Kidney tubule cell (primary cell): ENCODE measurements at regions not wholly inside any gene's neighbourhood (a gene's known extent, or its start where the extent isn't known, plus 50 kb on each side); places are given as distances from the start of the nearest gene placed in this dataset.
A peak's percentile ranks its signal among the peaks of the same experiment; 100 is the strongest.
"Not testable (repeated sequence)": the region's sequence is repeated elsewhere in the genome, so short reads cannot be mapped to it uniquely, and the experiment has no call there.

ENCODE experiments used
- DNase-seq: peaks from one replicate; pipeline ENCODE4 v3.0.0-alpha.2; 2018; ENCODE audit warnings: low spot score

DNA sequence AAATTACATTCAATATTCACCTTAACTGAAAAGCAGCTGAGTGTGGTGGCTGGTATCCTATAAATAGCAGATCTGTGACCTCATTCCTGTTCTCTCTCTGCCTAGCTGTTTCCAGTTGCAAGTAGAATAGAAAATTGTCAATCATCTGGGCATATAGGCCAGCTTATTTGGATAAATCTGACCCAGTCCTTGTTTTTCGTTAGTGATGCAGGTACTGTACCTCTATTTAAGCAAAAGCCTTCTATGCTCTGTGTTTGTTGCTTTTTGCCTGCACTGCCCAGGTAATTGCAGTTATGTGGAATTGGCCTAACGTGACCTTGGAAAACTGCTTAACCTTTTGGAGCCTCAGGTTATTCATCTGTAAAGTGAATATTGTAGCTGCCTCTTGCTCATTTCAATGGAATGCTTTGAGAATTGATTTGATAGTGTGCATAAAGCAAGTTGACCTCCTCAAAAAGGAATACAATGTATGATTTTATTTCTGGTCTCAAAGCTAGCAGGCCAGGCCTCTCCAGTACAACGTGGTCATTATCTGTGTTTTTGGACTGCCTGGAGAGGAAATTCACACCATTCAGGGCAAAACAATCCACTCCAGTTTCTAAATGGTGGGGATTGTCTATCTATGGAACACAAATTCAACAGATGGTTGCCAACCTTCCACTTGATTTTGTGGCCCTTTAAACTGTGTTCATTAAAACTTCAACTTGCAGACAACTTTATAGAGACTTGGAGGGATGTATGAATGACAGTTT, 508.7 kb upstream of the CITED2 start:
- DNase-seq: peak; percentile 71

DNA sequence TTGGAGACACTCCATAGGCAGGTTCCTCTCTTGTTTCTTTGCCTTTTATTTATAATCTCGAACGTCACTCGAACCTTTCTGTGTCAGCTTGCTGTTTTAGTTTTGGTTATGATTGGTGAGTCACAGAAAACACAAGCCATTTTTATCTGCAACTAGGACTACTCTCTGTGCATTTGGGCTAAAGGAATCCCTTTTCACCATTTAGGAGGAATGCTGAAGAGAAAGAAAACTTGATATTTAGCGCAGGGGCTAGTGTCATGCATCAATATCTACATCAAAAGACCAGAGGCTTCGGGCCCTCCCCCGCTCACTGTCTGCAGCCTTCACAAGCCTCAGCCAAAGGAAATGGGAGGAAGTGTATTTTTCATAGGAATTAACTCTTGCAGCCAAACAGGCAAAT, 507.8 kb upstream of the CITED2 start:
- DNase-seq: peak; percentile 27

DNA sequence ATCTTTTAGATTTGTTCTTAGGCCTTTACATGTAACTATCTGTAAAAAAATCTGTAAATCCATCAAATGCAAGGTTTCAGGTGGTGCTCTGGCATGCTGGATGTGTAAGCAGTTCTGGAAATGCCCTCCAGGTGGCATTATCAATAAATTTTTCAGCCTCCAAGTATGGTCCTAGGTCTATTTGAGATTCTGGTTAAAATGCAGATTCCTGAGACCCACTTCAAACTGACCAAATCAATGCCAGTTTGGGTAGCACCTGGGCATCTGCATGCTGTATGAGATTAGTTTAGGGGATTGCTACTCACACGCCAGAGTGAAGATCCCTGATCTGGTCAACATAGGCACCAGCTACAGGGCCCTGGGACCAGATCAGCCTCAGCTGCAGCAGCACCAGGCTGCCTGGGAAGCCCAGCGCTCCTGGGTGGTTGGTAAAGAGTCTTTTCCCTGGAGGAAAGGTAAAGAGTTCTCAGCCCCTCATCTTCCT, 507.3 kb upstream of the CITED2 start:
- peak; percentile 56 for DNase-seq

DNA sequence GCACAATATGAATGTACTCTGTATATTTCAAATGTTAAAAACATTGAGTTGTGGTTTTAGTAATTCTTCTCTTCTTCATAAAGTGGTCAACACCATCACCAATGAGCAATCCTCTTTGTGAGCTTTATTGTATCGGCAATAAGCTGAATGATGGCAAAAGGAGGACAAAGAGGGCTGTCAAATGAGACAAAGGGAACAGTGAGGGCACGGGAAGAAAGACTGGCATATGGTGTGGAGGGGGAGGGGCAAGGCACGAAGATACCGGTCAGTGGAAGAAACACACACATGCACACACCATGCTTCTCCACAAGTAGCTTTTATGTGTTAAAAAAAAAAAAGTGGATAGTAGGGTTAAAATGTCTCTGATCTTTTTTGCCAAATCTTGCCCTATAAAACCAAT, 506.8 kb upstream of the CITED2 start:
- DNase-seq: no peak

DNA sequence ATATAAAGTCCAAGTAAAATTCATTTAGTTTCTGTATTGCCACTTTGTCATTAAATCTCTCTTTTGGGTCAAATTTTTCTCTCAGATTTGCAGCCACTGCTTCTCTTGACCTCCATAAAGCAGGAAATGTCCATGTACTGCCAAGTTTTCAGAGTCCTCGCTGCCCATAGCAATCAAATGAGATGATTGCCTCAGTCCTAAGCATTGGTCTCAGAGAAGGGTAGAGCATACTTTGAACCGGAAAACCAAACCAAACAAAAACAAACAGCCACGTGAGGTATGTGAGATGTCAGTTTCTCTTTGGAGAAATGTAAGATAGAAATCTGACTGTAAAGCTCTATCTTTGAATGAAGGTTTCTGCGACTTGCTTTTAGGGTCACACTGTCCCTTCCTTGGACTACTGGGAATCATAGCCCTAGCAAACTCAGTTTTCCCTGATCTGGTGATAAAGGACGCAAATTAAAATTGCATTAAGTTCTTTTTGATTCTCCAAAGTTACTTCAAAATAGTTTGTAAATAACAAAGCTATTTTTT, 505.4 kb upstream of the CITED2 start:
- no peak for DNase-seq

GRCh38 chr6:139879241-139879640, 504.8 kb upstream of the CITED2 start:
- not testable (repeated sequence) for DNase-seq

- no peak for DNase-seq
These were observed 503.5 kb upstream of the CITED2 start for GRCh38 chr6:139877828-139878405.

DNA sequence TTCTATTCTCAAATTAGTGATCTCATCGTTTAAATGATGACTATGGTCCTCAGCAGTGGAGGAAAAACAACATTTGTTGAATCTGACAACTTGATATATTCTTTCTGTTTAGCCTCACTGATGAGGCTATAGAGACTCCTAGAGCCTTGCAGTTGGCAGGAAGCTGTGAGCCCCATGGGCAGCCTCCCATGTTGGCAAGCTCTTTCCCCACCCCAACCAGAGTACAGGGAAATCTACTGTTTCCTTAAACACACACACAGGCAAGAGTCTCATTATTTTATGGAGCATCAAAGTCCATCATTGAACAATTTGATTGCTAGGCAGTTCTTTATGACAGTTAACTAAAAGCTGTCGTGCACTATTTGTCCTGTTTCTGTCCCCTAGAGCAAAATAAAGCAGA, 498.2 kb upstream of the CITED2 start:
- no peak for DNase-seq

GRCh38 chr6:139871803-139872510, 497.5 kb upstream of the CITED2 start:
- no peak for DNase-seq

DNA sequence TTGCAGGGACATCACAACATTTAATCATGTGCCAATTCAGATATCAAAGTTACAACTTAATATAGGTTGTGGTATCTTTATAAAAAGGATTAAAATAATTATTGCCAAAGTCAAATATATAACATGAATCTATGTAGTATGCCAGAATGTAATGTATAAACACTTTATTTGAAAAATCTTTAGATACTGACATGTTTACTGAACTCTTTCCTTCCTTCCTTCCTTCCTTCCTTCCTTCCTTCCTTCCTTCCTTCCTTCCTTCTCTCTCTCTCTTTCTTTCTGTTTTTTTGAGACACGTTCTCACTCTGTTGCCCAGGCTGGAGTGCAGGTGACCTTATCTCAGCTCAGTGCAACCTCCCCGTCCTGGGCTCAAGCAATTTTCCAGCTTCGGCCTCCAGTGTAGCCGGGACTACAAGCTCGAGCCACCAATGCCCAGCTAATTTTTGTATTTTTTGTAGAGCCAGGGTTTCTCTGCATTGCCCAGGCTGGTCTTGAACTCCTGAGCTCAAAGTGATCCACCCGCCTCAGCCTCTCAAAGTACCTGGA, 496.8 kb upstream of the CITED2 start:
- no peak for DNase-seq

DNA sequence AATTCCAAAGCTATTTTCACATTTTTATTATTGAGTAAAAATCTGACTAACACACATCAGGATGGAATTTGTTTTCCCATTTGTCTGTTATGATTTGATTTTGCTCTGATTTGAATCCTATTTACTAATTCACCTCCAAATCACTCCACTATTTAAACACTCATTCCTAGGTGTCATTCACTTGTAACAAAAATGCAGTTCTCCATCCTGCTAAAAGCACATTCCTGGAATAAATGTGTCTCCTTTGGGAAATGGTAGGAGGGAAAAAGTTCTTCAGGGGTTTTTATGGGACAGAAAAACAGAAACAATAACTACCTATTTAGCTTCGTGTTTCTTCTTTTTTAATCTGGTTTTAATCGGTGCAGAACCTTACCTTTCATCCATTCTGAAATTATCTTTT, 494.1 kb upstream of the CITED2 start:
- DNase-seq: peak; percentile 38

DNA sequence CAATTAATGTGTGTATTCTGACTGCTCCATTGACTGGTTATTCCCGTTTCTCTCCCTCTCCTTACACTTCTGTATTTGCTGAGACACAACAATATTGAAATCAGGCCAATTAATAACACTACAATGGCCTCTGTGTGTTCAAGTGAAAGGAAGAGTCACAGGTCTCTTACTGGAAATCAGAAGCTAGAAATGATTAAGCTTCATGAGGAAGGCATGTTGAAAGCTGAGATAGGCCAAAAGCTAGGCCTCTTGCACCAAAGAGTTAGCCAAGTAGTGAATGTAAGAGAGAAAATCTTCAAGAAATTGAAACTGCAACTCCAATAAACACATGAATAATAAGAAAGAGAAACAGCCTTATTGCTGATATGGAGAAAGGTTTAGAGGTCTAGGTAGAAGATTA, 489.5 kb upstream of the CITED2 start:
- peak; percentile 55 for DNase-seq

DNA sequence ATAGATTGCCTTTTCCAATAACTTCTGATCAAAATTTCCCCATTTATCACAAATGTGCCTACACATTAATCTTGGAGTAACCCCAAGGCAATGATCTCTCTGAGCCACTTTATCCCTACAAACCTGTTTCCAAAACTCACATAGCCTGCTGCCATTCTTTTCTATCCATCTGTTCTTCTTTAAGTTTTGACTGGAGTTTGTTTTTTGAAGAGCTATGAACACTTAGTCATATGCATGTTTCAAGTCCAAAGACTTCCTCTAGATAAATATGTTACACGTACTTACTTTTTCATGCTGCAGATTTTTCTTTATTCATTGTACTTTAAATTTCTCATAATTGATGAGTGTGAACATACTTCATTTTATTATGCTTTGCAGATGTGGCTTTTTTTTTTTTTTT, 488.9 kb upstream of the CITED2 start:
- no peak for DNase-seq

DNA sequence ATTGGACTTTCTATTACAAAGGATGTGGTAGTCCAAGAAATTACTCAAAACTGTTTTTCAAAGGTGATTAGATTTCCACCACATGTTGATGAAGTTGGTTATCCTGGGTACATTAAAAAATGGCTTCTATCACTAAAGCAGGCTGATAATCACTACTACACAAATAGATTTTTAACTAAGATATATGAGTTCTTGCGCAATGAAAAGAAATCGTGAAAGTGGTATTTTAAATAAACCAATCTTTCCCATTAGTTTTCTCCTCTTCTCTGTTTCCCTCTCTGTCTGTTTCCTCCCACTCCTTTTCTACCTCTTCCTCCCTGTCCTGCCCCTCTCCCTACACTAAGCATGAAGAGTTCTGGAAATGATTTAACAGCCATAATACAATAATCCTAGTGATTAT, 487.9 kb upstream of the CITED2 start:
- no peak for DNase-seq

GRCh38 chr6:139860203-139860602, 485.8 kb upstream of the CITED2 start:
- DNase-seq: no peak

DNA sequence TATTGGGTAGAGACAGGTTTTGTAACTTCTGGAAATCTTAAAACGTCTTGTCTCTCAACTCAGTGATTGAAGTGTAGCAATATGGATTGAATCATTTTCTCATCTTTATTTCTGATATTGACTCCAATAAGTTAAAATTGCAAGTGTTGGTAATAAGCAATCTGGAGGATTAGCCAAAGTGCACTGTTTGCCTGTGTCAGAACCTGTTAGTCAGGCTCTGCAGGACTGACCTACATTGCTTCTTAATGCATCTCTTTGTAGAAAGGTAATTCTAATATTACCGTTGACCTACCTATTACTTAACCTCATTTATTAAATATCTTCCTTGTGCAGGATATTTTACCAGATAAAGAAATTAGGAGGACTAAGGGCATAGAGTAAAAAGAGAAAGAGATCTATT, 484.0 kb upstream of the CITED2 start:
- no peak for DNase-seq

- no peak for DNase-seq
These were observed 482.7 kb upstream of the CITED2 start for GRCh38 chr6:139857143-139857542.

DNA sequence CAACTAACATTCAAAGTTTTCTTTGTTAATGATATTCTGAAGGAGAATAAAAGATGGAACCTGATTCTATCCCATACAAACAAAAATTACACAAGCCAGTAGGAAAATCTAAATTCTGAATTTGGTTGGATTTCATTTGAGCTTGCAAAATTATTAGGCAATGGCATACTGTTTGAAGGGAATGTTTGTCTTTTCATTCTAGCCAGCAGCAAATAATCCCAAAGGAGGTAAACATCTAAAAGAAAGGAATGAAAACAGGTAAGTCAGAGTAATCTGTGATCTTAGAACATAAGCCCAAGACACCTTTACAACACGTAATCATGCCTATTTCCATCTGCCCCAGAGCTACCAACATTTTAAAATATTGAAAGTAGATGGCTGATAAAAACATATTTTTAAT, 482.1 kb upstream of the CITED2 start:
- no peak for DNase-seq

- no peak for DNase-seq
These were observed 481.3 kb upstream of the CITED2 start for GRCh38 chr6:139855671-139856311.

DNA sequence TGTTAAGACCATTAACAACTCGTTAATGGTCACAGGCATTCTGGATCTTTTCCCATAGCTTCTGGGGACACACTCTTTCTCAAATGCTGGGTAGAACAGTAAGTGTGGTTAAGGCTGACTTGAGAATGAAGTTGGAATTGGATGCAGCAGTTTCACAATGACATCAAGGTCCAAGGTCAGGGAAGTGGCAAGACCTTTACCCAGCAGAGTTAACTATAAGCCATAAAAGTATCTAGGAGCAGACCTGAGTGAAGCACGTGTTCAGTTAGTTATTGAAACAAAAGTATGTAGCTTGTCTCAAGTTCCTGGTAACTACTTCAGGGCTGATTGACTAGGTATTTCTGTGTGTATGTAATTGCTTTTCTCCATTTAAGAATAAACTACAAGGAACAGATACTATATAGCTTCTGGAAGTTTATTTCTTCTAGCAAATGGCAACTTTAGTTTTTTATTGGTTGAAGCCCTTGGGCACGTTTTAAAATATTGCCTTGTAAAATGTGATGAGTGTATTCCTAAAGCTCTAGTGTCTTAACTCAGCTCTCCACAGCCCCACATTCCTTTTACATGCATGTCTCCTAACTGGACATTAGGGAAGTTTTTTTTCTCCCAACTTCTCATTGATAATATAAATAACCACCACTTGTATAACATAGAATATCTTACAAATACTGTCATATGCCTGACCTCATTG, 479.0 kb upstream of the CITED2 start:
- DNase-seq: peak; percentile 94

DNA sequence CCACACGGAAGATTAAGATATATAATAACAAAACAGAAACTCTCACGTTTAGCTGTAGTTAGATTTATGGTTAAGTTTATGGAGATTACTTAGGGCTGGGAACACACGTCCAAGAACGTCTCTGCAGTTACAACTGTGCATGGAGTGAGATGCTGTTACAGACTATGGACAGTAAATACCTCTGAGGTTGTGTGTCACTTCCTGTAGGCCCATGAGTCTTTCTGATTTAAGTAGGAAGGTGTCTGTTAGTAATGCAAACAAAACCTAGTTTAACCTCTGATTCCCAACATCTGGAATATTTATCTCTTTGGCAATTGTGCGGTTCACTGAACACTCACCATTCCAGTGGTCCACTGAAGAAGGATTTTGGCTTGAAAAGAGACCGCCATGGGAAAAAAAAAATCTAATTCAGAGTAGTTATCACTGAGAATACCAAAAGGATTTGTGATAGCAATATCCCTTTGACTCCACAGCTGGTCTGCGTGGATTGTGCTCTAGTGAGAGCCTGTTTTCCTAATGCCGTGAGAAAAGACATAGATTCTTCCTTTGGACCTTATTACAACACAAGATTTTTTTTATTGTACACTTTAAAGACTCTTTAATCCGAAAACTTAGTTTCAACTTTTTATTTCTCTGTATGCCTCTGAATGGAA, 478.2 kb upstream of the CITED2 start:
- peak; percentile 82 for DNase-seq
